GM19035 (cell line): ENCODE measurements at regions not wholly inside any gene's neighbourhood (a gene's known extent, or its start where the extent isn't known, plus 50 kb on each side); places are given as distances from the start of the nearest gene placed in this dataset.
"Not testable (repeated sequence)": the region's sequence is repeated elsewhere in the genome, so short reads cannot be mapped to it uniquely, and the experiment has no call there.

ENCODE experiments used
- ATAC-seq: cut with Tn5 transposase; IDR thresholded peaks from one replicate; pipeline ENCODE4 v1.9.1; 2021; ENCODE audit not compliant: unreplicated experiment

DNA sequence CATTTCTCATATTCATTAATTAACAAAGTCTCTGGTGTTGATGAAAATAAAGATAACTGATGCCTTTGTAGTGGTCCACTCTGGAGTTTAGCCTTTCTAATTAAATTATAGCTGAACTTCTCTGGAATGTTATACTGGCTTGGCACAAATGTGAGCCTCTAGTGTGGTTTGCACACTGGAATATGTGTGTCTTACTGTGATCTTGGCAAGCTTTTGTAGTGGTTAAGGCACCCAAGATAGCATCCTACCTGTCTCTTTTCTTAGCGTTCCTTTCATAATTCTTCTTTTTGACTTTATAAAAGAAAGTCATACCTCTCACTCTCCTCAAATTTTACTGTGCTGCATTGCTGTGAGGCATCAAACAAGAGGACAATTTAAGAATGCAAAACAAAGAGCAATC is 107.4 kb downstream of the UTRN start:
- ATAC-seq: no peak

DNA sequence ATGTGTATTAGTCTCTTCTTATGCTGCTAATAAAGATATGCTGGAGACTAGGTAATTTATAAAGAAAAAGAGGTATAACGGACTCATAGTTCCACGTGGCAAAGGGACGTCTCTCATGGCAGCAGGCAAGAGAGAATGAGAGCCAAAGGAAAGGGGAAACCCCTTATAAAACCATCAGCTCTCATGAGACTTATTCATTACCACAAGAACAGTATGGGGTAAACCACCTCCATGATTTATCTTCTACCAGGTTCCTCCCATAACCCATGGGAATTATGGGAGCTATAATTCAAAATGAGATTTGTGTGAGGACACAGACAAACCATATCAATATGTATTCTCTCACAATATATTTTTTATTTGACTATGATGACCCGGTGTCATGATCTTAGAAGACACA is 109.1 kb downstream of the UTRN start:
- ATAC-seq: no peak

- no peak for ATAC-seq
These were observed 109.9 kb downstream of the UTRN start for GRCh38 chr6:144395014-144395413.

DNA sequence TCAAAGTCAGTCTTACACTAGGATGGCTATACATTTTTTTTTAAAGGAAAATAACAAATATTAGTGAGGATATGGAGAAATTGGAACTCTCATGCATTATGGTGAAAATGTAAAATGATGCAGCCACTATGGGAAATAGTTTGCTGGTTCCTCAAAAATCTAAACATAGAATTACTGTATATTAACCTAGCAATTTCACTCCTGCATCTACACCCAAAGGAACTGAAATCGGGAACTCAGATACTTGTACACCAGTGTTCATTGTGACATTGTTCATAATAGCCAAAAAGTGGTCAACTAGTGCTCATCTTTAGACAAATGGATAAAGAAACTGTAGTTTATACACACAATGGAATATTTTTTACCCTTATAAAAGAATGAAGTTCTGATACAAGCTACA is 110.7 kb downstream of the UTRN start:
- ATAC-seq: no peak

DNA sequence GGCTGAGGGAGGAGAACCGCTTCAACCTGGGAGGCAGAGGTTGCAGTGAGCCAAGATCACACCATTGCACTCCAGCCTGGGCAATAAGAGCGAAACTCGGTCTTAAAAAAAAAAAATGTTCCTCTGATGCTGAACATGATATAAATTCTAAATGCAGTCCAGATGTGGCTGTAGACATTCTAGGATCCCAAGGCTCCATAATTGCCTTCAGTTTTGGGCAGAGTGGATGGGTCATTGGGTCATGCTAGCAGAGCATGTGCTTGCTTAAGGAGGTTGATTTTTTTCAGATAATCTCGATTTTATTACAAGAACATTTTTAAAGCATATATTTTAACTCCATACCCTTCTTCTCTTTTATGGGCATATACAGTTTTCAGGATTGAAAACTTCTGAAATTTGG is 112.0 kb downstream of the UTRN start:
- ATAC-seq: no peak

DNA sequence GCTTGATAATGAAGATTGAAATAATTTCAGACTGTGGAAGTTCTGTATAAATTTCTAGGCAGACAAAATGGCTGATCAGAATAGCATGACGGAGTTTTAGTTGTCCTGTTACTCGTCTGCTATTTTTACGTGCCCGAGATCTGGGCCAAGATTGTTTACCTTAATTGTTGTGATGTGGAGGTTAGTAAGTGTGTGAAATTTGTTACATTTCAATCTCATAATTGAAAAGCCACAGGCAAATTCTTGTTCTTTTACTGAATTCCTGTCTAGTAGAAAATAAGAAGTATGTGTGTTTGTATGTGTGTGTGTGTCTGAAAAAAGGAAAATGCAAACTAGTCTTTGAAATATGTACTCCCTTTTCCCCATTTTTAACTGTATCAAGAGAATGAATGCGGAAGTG is 115.2 kb downstream of the UTRN start:
- no peak for ATAC-seq

DNA sequence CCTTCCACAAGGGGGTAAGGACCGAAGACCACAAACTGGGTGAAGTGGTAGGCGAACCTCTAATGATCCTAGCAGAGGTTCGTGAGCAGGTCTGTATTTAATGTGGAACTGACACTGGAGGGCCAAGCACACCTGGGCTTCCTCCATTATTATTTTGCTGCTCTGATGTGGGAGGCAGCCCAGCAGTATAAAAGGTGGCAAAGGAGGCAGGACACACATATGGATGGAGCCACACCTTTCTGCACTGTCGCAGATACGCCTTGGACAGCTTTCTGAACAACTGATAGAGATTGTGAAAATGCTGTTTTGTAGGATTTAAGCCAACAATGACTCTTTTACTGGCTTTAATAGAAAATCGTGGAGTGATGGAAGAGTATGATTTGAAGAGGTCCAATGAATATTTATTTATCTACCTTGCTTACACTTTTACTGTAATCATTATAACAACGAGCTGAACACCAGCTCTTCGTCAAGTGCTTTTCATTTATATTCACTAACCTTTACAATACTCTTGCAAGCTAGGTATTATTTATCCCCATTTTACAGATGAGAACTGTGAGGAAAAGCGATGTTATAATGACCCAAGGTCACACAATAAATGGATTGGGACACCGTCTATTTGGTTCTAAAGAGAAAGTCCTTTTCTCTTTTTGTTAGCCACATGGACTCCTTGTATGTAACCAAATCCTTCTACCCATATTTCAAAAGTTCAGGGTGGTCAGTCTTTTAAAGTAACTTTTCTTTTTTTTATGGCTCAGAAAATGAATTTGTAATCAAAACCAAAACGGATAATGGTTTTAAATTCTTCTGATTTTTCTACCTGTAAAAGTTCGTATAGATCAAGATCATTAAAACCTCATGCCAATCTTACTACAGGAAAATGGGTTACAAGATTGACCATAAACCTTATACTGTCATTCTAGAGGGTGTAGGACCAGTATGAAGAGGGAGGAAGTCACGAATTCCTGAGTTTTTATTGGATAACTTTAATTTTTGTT is 116.9 kb downstream of the UTRN start:
- ATAC-seq: no peak

DNA sequence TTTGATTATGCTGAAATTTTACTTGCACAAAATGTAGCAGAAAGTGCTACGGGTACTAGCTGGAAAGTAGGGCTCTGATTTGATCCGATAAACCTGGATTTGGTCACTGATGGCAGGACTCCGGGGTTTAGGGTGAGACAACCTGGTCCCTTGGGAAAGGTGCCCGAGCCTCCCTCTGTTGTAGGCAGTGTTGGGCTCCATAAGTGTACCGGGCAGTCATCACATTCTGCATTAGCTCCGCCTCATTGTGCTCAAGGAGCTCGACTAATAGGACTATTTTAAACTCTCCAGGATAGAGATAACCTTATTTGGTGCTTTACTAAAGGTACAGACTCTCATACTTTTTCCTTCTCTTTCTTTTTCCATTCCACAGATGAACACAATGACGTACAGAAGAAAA is 117.6 kb downstream of the UTRN start:
- ATAC-seq: no peak

DNA sequence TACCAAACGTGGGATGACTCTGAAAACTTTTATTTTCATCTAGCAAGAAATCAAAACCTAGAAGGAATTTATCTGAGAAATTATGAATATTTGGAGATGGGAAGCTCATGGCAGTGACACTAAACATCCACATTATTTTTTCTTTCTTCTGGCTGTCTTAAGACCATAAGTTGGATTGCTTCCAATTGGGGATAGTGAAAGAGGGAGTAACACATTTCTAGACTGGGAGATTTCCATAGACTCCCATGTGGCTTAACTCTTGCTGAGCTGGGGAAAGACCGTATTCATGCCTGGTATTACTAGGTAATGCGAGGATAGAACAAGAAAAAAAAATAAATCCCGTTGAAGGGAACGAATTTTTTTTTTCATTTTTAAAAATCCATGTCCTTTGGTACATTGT is 120.0 kb downstream of the UTRN start:
- ATAC-seq: no peak

GRCh38 chr6:144406796-144407195 is 121.7 kb downstream of the UTRN start:
- no peak for ATAC-seq

DNA sequence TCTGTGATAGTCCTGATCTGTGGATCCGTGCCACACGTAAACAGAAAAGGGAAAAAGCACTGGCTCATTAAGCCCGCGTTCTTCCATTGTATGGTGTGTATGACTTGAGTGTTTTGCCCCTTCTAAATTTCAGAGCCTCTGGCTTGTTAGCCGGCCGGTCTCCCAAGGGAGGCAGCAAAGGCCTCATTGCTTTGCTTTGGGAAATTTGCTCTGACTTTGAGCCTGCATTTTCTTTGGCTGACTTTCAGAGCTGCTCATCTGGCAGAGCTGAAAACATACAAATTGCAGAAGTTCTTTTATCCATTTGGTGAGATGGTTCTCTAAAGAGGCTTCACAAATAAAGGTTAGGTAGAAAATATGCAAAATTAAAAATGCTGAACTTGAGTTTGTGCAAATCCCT is 123.0 kb downstream of the UTRN start:
- ATAC-seq: no peak

- no peak for ATAC-seq
These were observed 124.9 kb downstream of the UTRN start for GRCh38 chr6:144410059-144410458.

DNA sequence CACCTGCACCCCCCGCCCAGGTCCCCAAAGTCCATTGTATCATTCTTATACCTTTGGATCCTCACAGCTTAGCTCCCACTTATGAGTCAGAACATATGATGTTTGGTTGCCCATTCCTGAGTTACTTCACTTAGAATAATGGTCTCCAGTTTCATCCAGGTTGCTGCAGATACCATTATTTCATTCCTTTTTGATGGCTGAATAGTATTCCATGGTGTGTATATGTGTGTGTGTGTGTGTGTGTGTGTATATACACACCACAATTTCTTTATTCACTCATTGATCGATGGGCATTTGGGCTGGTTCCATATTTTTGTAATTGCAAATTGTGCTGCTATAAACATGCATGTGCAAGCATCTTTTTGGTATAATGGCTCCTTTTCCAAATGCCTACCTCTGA is 125.4 kb downstream of the UTRN start:
- not testable (repeated sequence) for ATAC-seq

- ATAC-seq: no peak
These were observed 126.5 kb downstream of the UTRN start for GRCh38 chr6:144411531-144412165.

- no peak for ATAC-seq
These were observed 128.3 kb downstream of the UTRN start for GRCh38 chr6:144413418-144413817.

DNA sequence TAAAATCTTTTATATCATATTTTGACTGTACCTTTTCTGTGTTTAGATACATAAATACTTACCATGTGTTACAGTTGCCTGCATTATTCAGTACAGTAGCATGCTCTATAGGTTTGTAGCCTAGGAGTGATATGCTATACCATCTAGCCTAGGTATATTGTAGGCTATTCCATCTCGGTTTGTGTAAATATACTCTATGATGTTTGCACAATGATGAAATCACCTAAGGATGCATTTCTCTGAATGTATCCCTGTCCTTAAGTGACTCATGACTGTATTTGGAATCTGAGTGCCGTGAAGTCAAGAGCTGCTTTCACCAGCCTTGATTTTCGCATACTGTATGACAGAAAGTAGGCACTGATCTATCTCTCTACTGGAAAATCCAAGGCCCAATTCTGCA is 129.9 kb downstream of the UTRN start:
- no peak for ATAC-seq

GRCh38 chr6:144415835-144416237 is 130.7 kb downstream of the UTRN start:
- ATAC-seq: no peak

GRCh38 chr6:144416244-144416643 is 131.1 kb downstream of the UTRN start:
- no peak for ATAC-seq

DNA sequence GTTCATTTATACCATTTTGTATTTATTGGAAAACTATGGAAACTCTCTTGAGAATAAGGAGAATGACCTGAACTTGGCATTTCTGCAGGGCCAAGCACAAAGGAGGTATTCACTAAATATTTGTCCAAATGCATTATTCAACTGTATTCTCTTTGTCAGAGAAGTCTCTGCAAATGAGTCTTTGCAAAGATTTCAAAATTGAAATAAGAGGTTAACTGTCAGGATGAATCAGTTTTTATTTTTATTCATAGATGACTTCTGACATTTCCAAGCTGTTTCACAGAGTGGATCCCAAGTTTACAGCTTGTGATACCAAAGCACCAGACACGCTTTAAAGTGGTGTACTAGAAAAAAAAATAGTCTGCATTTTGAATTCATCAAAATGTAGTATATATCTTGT is 131.6 kb downstream of the UTRN start:
- no peak for ATAC-seq

DNA sequence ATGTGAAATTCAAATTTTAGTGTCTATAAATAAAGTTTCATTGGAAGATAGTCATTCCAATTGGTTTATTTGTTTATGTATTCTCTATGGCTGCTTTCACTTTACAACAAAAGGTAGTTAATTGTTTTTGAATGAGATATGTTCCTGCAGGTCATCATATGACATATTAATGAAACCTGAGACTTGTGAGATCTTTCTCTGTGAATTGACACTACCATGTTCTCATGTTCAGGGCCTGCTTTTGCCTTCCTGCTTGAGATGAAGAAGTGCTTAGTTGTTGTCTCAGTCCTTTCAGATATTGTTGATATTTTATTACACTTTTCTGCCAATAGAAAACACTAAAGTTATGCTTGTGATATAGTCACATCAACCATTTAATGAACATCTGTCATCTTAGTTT is 132.5 kb downstream of the UTRN start:
- no peak for ATAC-seq

- no peak for ATAC-seq
These were observed 133.9 kb downstream of the UTRN start for GRCh38 chr6:144418959-144419545.

DNA sequence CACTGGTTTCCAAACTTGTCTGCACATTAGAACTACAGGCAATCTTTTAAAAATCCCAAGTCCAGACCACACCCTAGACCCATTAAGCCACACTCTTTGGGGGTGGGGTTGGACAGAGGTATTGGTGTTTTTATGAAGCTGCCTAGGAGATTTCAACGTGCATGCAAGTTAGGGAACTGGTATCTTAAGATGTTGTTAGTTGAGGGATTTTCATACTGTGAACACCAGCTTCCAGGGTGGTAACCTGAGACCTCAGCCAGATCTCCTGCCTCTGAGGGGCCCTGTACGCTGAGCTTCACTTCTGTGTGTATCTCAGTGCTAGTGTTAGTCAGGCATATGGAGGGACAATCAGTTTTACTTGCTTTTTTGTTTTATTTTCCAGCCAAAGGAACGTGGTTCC is 138.0 kb downstream of the UTRN start:
- ATAC-seq: no peak
